22Rv1 (cell line): ENCODE measurements at regions not wholly inside any gene's neighbourhood (a gene's known extent, or its start where the extent isn't known, plus 50 kb on each side); places are given as distances from the start of the nearest gene placed in this dataset.
"Not testable (repeated sequence)": the region's sequence is repeated elsewhere in the genome, so short reads cannot be mapped to it uniquely, and the experiment has no call there.

ENCODE experiments used
- CTCF ChIP-seq: fragments of 450-650 bp; IDR thresholded peaks from 2 replicates; pipeline ENCODE4 v1.5.1; 2017; ENCODE audit warnings: mild to moderate bottlenecking
- ZFX ChIP-seq: fragments of 450-650 bp; IDR thresholded peaks from 2 replicates; pipeline ENCODE4 v1.6.1; 2017; ENCODE audit warnings: antibody characterized with exemption, borderline replicate concordance

DNA sequence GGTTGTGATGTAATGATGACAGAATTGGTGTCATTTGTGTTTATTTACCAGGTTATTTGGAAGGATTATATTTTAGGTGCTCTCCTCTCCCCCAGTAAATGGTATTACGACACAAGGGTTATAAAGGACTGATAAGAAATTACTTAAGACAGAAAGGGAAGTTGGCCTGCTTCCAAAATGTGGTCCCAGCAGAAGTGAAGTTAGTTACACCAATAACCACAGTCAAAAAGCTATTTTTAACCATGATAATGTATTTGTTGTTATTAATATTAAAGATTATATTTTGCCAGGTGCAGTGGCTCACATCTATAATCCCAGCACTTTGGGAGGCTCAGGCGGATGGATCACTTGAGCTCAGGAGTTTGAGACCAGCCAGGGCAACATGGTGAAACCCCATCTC lies 92.5 kb downstream of the SYT15B start:
- TF ChIP-seq CTCF, ZFX: not testable (repeated sequence)
